ENCODE measurements at regions not wholly inside any gene's neighbourhood (a gene's known extent, or its start where the extent isn't known, plus 50 kb on each side); places are given as distances from the start of the nearest gene placed in this dataset.

DNA sequence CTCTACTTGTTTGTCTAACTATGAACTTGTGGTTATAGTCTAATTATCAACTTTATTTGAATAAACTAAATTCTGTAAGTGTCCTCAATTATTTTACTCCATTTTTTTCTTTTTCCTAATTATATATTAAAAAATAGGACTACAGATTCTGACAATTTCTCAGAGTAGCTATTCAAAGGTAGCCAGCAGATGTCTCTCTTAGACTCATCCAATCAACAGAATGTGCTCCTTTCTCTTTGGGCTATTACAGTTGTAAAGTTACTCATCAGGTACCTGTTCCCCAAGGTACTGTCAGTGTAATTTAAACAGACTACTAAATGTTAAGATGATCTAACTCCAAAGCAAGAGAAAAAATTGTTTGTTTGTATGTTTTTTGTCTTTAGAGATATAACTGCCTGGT, 248.6 kb downstream of the PCDH18 start:
- TF ChIP-seq, protein P1, sequence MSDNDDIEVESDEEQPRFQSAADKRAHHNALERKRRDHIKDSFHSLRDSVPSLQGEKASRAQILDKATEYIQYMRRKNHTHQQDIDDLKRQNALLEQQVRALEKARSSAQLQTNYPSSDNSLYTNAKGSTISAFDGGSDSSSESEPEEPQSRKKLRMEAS (IDR thresholded peaks at IDR 0.05) = no peak
- TF ChIP-seq YY1 (IDR thresholded peaks at IDR 0.05; ENCODE audit: low read depth) (no peak), CEBPB (IDR thresholded peaks at IDR 0.05) (no peak), TCF12 (IDR thresholded peaks at IDR 0.05; ENCODE audit: low read depth) (no peak), EP300 (IDR thresholded peaks at IDR 0.05; ENCODE audit: borderline replicate concordance) (no peak), CREB1 (IDR thresholded peaks at IDR 0.05; ENCODE audit: low read depth) (no peak)
- TF ChIP-seq, protein P2, sequence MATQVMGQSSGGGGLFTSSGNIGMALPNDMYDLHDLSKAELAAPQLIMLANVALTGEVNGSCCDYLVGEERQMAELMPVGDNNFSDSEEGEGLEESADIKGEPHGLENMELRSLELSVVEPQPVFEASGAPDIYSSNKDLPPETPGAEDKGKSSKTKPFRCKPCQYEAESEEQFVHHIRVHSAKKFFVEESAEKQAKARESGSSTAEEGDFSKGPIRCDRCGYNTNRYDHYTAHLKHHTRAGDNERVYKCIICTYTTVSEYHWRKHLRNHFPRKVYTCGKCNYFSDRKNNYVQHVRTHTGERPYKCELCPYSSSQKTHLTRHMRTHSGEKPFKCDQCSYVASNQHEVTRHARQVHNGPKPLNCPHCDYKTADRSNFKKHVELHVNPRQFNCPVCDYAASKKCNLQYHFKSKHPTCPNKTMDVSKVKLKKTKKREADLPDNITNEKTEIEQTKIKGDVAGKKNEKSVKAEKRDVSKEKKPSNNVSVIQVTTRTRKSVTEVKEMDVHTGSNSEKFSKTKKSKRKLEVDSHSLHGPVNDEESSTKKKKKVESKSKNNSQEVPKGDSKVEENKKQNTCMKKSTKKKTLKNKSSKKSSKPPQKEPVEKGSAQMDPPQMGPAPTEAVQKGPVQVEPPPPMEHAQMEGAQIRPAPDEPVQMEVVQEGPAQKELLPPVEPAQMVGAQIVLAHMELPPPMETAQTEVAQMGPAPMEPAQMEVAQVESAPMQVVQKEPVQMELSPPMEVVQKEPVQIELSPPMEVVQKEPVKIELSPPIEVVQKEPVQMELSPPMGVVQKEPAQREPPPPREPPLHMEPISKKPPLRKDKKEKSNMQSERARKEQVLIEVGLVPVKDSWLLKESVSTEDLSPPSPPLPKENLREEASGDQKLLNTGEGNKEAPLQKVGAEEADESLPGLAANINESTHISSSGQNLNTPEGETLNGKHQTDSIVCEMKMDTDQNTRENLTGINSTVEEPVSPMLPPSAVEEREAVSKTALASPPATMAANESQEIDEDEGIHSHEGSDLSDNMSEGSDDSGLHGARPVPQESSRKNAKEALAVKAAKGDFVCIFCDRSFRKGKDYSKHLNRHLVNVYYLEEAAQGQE (IDR thresholded peaks at IDR 0.05; ENCODE audit: low read depth) = no peak

Measured in Ishikawa (cell line).